ENCODE measurements at regions not wholly inside any gene's neighbourhood (a gene's known extent, or its start where the extent isn't known, plus 50 kb on each side); places are given as distances from the start of the nearest gene placed in this dataset.
"Not testable (repeated sequence)": the region's sequence is repeated elsewhere in the genome, so short reads cannot be mapped to it uniquely, and the experiment has no call there.

DNA sequence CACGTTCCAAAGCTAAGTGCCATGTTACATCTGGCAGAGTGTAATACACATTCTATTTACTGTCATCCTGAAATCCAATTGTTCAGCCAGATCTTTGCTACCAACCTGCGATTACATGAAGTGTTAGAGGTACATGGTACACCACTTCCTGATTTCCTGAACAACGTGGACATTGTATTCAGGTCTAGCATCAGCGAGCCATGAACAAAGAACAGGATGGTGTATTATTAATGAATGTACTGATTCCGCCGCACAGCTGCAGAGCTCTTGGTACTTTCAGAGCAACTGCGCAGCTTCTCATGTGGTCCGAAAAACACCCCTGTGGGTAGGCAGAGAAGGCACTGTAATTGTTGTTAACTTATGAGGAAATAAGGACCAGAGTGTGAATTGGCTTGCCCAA lies 511.4 kb downstream of the AJAP1 start:
- intact Hi-C loops (cut with micrococcal nuclease) = no loop called here

DNA sequence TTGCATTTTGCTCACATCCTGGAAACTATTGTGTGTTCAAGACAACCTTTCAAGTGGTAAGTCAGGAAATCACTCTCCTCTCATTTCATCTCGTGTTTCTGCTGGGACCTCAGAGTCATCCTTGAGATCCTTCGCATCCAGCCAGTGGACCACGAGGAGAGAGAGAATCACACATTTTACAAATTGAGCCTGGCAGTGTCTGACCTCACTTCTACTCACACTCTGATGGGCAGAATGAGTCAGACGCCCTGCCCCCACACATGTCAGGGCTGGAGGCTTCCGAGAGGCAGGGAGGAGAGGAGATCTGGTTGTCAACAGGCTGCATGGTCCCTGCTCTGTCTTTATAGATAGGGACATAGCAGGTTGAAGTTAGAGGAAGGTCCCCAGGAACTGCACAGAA lies 509.7 kb downstream of the AJAP1 start:
- intact Hi-C loops (cut with micrococcal nuclease) = no loop called here

DNA sequence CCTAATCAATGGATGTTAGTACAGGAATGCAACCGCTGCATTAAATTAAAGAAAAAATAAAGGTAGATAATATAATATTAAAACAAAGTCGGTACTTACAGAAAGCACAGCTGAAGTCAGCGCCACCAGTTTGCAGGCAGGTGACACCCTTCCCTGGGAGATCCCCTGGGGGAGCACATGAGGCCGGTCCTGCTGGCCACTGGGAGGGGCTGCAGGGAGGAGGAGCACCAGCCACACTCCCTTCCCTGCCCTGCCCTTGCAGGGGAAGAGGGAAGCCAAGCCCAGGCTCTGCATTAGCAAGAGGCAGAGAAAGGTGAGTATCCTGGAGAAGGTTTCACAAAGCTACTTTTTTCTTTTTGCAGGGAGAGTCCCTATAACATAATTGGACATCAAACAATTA lies 507.0 kb downstream of the AJAP1 start:
- intact Hi-C loops (cut with micrococcal nuclease) = no loop called here

DNA sequence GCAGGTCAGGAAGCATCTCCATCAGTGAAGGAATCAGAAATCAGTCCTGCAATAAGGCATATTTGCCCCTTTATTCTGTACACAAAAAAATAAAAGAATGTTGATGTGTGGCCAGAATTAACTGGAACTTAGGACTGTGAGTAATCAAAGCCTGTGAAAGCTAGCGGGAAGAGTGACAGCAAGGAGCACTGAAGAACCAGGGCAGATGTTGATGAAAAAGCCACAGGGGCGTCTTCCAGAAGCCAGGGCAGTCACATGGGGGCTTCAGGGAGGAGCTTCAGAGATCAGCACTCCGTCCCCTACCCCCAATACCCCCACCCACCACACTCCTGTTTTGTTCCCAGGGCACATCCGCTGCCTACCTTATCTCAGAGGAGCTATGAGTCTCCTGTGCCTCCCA lies 502.8 kb downstream of the AJAP1 start:
- intact Hi-C loops (cut with micrococcal nuclease) = no loop called here

DNA sequence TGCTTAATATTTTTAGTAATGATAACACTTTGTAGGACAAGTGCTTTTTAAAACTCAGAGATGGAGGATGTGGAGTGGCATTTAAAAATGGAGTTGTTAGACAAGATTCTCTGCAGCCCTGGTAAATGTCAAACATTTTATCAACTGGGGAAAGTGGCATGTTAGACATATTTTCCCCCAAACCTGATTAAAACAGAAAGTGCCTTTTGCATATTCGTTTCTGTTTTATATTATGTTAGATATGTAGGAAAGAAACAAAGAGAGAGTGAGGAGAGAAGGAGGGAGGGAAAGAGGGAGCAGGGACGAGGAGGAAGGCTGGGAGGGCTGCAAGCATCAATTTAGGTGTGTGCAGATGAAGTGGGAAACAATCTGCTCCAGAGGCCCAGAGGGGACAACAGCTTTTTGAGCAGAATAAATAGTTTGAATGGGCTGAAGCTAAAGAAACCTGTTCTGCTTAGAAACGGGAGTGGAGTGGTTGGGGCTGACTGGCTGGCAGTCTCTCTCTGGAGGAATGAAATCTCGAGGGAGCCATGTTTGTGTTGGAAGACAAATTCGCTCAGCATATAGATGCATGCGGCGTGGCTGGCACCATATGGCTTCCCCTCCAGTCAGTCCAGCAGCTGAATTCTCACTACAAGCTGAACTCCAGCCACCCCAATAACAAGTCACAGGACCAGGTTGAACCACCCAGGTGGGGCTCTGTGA lies 502.2 kb downstream of the AJAP1 start:
- intact Hi-C loops (cut with micrococcal nuclease) = no loop called here

DNA sequence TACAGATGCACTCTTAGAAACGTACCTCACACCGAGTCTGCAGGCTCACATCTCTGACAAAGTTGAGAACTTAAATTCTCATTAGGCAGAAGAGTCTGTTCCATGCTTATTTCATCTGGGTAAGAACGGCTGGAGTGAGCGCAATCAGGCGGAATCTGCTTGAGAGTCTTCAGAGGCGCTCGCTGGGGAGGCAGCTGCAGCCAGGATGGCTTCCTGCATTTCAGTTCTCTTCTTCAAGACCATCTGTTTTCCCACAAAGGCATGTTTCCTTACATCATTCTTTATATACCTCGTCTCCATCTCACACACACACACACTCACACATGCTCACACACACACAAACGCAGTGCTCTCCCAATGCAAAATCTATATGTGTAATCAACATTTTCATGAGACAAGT lies 497.1 kb downstream of the AJAP1 start:
- intact Hi-C loops (cut with micrococcal nuclease) = no loop called here

DNA sequence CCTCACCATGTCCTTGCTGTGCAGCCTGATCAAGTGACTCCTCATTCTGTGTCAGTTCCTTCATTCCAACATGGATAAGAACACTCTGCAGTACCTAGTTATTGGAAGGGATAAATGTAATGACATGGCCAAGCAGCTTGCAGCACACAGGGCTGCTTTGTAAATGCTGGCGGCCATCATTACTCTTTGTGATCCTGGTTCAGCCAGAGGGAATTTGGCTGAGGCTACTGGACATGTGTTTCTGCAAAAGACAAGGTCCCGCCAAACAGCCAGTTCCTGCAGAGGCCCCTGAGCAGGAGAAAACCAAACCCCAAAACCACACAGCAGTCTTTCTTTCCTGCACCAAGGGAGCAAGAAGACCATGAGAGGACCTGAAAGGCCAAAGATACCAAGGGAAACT lies 495.8 kb downstream of the AJAP1 start:
- intact Hi-C loops (cut with micrococcal nuclease) = no loop called here

DNA sequence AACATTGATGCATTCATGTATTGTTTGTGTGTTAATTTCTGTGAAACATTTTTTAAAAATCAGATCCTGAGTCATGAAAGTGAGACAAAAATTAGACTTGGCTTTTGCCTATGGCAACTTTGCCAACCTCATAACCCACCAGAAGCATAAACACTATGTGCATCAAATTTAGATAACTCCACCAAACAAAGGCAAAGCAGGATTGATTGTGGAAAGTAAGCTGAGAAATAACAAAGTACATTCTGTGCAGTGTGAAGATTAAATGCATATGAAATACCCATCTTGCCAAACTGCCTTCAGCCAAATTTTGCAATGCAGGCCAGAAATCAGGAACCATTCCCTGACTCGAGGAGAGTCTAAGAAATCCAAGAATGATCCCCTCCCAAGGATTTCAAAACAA lies 493.4 kb downstream of the AJAP1 start:
- intact Hi-C loops (cut with micrococcal nuclease) = no loop called here

DNA sequence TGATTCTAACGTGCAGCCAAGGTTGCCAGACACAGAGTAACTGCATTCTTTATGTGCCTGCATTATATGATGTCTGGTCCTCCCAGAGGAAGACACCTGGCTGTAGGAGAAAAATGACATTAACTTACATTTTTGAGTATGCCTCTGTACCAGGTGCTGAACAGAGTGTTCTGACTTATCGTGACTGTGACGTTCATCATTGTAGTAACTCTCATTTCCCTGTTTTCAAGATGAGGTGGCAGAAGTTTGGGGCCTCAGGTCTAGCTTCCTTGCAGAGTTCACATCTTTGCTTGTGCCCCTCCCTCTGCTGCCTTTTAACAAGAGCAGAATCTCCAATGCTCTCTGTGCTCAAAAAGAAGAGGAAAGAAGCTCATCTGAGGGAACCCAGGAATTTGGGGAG lies 488.0 kb downstream of the AJAP1 start:
- intact Hi-C loops (cut with micrococcal nuclease) = no loop called here

DNA sequence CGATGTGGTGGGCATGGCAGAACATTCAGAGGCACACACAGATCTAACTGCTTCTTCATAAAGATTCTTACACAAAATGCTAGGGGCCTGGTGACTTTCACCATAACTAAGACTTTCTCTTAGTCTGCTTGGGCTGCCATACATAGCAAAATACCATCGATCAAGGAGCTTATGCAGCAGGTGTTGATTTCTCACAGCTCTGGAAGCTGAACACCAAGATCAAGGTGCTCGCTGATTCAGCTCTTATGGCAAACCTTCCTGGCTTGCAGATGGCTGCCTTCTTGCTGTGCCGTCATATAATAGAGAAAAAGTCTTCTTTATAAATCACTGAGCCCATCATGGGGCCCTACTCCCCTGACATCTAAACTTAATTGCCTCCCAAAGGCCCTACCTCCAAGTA lies 487.3 kb downstream of the AJAP1 start:
- intact Hi-C loops (cut with micrococcal nuclease) = no loop called here

DNA sequence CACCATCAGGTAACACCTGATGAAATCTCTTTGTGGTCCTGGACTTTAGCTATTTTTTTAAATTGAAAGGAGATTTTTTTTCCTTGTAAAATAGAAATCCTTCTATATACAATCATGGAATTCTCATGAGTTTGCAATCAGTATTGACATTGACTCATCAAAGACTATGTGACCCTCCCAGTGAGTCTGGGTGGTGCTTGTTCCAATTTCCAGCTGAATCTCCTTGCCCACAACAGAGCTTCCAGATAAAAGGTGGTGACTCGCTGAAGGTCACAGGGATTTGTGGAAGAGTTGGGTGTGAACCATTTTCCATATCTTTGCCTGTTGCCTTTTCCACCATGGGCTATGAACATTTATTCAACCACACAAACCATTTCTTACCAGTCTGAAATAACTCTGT lies 486.6 kb downstream of the AJAP1 start:
- intact Hi-C loops (cut with micrococcal nuclease) = no loop called here

DNA sequence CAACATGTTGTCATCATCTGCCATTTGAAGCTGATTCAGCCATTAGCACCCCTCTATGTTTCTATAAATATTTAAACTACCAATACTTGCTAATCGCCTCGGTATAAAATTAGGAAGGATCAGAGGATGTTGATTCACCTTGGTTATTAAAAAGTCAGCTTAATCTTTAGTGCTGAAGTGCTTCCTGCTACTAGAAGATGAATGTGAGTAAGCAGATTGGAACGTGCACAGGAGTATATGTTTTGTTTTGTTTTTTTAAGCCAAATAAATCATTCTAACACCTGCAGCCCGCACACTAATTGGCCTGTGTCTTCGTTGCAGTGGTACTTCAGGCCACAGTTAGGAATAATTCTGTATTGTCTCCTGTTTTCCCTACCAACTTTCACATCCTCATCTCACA lies 485.7 kb downstream of the AJAP1 start:
- intact Hi-C loops (cut with micrococcal nuclease) = no loop called here

DNA sequence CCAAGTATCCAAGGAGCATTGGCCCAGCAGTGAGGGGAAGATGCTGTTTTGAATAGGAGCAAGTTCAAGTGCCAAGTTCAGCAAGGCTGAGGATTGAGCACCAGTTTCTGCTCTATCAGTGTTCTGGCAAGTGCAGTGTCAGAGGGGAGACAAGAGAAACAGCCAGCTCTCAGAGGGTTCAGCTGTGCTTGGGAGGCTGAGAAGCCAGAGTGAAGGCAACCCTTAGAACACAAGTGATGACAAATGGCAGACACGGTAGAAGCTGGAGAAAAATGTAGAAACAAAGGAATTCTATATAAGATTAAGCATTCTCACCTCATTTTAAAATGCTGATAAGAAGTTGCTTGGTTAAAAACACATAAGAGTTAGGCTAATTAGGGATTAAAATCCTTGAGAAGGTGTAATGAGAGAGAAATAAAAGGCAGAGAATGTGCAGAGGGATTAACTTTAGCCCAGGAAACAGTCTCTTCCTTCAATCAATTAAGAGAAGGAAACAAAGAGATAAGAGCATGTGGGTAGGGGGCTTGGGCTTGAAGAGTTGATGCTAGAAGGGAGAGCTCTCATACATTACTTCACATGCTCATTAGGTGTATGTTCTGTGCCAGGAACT lies 475.4 kb downstream of the AJAP1 start:
- intact Hi-C loops (cut with micrococcal nuclease) = no loop called here

DNA sequence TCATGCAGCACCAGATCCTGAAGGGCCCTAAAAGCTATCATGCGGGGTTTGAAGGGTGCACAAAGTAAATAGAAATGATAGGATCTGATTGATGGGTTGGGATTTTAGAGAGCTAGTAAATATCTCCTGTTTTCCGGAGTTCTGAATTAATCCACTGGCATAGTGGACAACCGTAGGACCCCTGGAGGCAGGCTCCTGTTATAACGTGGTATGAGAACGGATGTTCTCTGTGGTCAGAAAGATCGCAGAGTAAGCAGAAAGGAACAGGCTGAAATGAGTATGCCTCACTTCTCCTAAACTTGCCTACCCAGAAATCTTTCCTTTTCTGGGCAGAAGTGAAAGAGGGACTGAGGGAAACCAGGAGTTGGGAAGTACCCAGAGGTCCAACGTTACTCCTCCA lies 470.8 kb downstream of the AJAP1 start:
- intact Hi-C loops (cut with micrococcal nuclease) = no loop called here

DNA sequence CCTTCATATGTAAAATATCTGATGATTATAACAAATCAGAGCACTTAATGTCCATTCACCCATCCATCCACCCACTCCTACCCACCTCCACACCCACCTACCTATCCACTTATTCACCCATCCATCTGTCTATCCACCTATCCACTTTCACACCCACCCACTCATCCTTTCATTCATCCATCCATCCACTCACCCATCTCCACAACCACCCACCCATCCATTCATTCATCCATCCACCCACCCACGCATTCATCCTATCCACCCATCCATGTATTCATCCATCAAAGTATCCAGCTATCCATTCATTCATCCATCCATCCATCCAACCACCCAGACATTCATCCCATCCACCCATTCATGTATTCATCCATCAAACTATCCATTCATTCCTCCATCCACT lies 466.1 kb downstream of the AJAP1 start:
- intact Hi-C loops (cut with micrococcal nuclease) = no loop called here

DNA sequence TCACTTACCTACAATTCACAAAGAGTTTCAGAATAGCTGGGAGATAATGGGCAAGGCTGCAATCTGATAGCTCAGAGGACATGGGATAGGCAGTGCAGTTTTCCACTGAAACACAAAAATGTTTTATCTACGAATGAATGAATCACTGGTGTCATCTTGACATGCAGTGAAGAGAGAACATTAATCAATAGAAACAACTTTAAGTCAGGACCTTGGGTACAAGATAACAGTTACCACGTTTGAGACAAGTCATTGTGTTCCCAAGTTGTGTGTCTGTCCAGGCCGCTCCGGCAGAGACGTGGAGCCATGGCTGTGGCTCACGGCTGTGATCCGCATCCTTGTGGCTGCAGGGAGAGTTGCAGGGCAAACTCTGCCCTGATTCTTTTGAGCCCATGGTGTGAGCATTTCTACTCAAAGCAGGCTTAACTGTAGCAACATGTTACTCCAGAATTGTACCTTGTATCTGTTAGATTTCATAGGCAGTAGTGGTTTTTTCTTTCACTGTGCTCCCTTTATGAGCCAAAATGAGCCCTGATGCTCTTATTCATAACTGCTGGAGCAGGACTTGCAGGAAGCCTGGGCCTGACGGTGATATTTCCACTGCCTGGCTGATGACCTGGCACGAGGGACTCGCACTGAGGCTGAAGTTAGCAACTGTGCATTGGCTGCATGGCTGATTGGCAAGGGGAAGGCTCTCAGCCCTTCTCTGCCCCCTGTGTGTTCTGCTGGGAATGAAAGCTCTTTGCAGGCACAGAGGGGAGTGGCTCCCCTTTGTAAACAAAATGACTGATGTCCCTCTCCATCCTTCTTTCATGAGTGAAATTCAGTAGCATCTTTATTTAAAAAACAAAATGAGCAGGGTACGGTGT lies 465.2 kb downstream of the AJAP1 start:
- intact Hi-C loops (cut with micrococcal nuclease) = no loop called here

DNA sequence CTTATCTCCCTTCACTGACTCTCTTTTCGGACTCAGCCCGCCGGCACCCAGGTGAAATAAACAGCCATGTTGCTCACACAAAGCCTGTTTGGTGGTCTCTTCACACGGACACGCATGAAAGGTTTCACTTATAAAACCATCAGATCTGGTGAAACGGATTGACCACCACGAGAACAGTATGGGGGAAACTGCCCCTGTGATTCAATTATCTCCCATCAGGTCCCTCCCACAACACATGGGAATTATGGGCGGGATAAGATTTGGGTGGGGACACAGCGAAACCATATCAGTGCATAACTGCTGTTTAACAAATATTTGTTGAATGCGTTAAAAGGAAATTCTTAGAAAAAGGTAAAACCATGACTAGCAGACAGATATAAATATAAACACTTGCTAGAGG lies 464.4 kb downstream of the AJAP1 start:
- intact Hi-C loops (cut with micrococcal nuclease) = not testable (repeated sequence)

DNA sequence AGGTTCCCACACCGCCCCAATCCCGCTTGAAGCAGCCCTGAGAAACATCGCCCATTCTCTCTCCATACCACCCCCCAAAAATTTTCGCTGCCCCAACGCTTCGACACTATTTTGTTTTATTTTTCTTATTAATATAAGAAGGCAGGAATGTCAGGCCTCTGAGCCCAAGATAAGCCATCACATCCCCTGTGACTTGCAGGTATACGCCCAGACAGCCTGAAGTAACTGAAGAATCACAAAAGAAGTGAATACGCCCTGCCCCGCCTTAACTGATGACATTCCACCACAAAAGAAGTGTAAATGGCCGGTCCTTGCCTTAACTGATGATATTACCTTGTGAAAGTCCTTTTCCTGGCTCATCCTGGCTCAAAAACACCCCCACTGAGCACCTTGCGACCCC lies 463.9 kb downstream of the AJAP1 start:
- intact Hi-C loops (cut with micrococcal nuclease) = not testable (repeated sequence)

DNA sequence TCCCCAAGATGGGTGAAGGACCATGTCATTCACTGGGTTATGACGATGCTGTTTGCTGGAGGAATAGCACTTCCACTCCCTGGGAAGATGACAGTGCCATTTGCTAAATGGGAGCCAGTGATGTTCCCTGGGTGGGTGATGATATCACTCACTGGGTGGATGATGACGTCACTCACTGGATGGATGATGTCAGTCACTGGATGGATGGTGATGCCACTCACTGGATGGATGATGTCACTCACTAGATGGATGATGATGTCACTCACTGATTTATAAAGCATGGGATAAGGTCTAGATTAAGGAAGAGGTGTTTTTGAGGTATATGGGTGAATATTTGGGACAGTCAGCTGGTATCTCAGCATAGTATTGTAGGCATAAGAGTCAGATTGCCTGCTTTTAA lies 457.2 kb downstream of the AJAP1 start:
- intact Hi-C loops (cut with micrococcal nuclease) = no loop called here

DNA sequence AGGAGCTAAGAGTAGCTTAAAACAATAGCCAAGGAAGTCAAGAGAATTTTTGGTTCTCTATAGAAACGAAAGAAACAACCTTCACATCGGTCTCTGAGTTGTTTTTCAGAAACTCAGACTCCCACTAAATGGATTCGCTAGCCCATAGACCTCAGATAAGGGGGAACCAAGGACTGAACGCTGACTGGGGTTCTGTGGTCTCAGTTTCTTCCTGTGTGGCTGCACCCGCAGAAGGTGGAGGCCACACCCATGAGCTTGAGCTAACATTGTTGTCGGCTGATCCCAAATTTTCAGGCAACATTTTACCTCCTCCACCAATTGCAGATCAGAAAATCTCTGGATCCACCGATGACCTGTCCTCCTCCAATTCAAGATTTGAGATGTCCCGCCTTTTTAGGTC lies 456.1 kb downstream of the AJAP1 start:
- intact Hi-C loops (cut with micrococcal nuclease) = no loop called here

DNA sequence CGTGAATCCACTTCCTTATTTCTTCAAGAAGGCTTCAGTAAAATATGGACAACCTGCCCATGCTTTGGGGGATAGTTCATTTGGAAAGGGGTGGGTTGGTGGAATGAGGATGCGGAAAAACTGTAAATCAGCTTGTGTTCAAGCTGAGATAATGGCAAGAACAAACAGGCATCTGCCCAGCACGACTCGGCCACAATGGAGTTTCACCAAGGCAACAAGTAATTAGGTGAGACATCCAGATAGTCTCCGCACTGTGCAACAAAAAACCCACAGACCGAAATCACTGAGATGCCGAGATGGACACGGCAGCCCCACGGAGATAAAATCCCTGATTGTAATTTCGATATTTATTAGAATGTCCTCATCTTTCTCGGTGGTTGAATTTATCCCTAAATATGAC lies 455.2 kb downstream of the AJAP1 start:
- intact Hi-C loops (cut with micrococcal nuclease) = no loop called here

DNA sequence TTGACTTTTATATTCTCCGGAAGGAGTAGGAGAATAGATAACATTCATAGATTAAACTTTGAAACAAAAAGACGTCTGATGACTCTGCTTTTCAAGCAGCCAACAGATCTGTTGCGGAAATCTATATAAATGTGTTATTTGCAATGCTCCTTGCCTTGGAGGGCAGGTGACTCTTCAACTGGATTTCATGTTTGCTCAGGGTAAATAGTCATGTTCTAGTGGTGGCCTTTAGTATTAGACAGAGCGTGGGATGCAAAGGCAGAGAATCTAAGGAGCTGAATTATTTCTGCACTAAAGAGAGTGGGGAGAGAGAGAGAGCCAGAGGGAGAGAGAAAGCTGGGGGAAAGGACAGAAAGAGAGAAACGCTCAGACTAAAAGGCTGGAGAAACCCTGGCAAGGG lies 454.3 kb downstream of the AJAP1 start:
- intact Hi-C loops (cut with micrococcal nuclease) = no loop called here

DNA sequence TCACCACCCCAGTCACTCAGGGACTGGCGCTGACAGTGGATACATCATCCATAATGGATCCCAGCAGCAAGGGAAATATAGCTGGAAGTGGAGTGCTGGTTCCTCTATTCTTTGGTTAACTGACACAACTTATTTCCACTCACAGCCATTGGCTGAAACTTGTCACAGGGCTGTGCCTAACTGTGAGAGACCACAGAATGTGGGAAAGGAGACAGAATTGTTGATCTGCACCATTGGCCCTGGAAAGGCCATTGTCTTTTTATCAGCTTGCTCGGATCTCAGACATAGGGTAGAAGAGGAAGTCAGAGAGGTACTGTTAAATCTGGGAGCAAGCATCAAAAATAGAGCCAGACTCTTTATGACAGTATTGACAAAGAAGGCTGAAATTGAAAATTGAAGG lies 451.3 kb downstream of the AJAP1 start:
- intact Hi-C loops (cut with micrococcal nuclease) = no loop called here

Measured in T-helper 1 cell treated with Interleukin-12 subunit alpha and Interleukin-12 subunit beta and Interleukin-4 antibody, amounts not matched to agents 30 ng/mL and 1 ng/mL, for 36 hours (primary cell).